ENCODE measurements at regions not wholly inside any gene's neighbourhood (a gene's known extent, or its start where the extent isn't known, plus 50 kb on each side); places are given as distances from the start of the nearest gene placed in this dataset.

- H2AFZ ChIP-seq (ENCODE audit: insufficient read depth, low read depth, low read length, poor library complexity, severe bottlenecking) = no peak overlapping the region
- no peak for ATAC-seq (ENCODE audit: low read depth)
- H3K79me2 ChIP-seq (ENCODE audit: control insufficient read depth, insufficient read depth, low read length) = no peaks in the 10 kb centered on the region
- ChIA-PET POLR2A (no interaction called here), CTCF (no interaction called here)
- TF ChIP-seq CTCF (IDR thresholded peaks at IDR 0.05) (no peak), EZH2 (IDR thresholded peaks at IDR 0.05; ENCODE audit: borderline replicate concordance, insufficient read depth, low read depth, low read length, poor library complexity, severe bottlenecking) (no peak)
- Mint-ChIP-seq H3K9me3 (ENCODE audit: insufficient read depth) (no peaks in the 10 kb centered on the region), H3K4me3 (no peak overlapping the region), H3K4me1 (no peaks in the 10 kb centered on the region), H3K27ac (no peak overlapping the region), H3K27me3 (peaks cover 15% of the 10 kb centered on the region)
- H4K20me1 ChIP-seq (ENCODE audit: control insufficient read depth, insufficient read depth, low read length, poor library complexity, severe bottlenecking) = no peaks in the 10 kb centered on the region
- DNase-seq = no peak
- H3K4me1 ChIP-seq (ENCODE audit: control insufficient read depth in 2 of 2, insufficient read depth in 2 of 2, low read length in 2 of 2) = no peaks in the 10 kb centered on the region
- 86% methylated on average over 5 of the region's 8 CpGs for WGBS (ENCODE audit: insufficient coverage)
- H3K27ac ChIP-seq (ENCODE audit: low read length in 2 of 2) = no peak overlapping the region
- intact Hi-C loops (cut with micrococcal nuclease) = no loop called here
- H3K36me3 ChIP-seq (replicated peaks in 1 of 2; ENCODE audit: control extremely low read depth in 1 of 2, control insufficient read depth in 1 of 2, extremely low read depth in 1 of 2, insufficient read depth in 2 of 2, low read length in 1 of 2) = no peaks in the 10 kb centered on the region
- no peak overlapping the region for H3K4me3 ChIP-seq (ENCODE audit: control extremely low read depth in 1 of 5, extremely low read depth in 1 of 5, insufficient read depth in 1 of 5, low read depth in 2 of 5, low read length in 4 of 5)
- no peak overlapping the region for H3K4me2 ChIP-seq (replicated peaks; ENCODE audit: low read depth, low read length, poor library complexity, severe bottlenecking)
- no peaks in the 10 kb centered on the region for H3K9me3 ChIP-seq (ENCODE audit: control extremely low read depth in 1 of 3, control insufficient read depth in 2 of 3, insufficient read depth in 1 of 3, low read length in 2 of 3)
- peaks cover 0 to 3% (median 0%) of the 10 kb centered on the region in 4 experiments for H3K27me3 ChIP-seq (replicated peaks in 1 of 4; ENCODE audit: control extremely low read depth in 1 of 4, control insufficient read depth in 3 of 4, insufficient read depth in 4 of 4, low read length in 3 of 4)
- no peak overlapping the region for H3K9ac ChIP-seq (ENCODE audit: low read length)
These were observed 82.4 kb downstream of the TTC32 start for GRCh38 chr2:19819097-19820065.

GRCh38 chr2:19818543-19818942 lies 83.2 kb downstream of the TTC32 start:
- Mint-ChIP-seq H3K27ac (no peak overlapping the region), H3K9me3 (ENCODE audit: insufficient read depth) (no peaks in the 10 kb centered on the region), H3K4me3 (no peak overlapping the region), H3K27me3 (peaks cover 8% of the 10 kb centered on the region), H3K4me1 (no peaks in the 10 kb centered on the region)
- no peaks in the 10 kb centered on the region for H3K79me2 ChIP-seq (ENCODE audit: control insufficient read depth, insufficient read depth, low read length)
- no peaks in the 10 kb centered on the region for H4K20me1 ChIP-seq (ENCODE audit: control insufficient read depth, insufficient read depth, low read length, poor library complexity, severe bottlenecking)
- no peak overlapping the region for H3K4me2 ChIP-seq (replicated peaks; ENCODE audit: low read depth, low read length, poor library complexity, severe bottlenecking)
- H3K9ac ChIP-seq (ENCODE audit: low read length) = no peak overlapping the region
- TF ChIP-seq CTCF (IDR thresholded peaks at IDR 0.05) (no peak), EZH2 (IDR thresholded peaks at IDR 0.05; ENCODE audit: borderline replicate concordance, insufficient read depth, low read depth, low read length, poor library complexity, severe bottlenecking) (no peak)
- H2AFZ ChIP-seq (ENCODE audit: insufficient read depth, low read depth, low read length, poor library complexity, severe bottlenecking) = no peak overlapping the region
- intact Hi-C loops (cut with micrococcal nuclease) = no loop called here
- CTCF ChIA-PET = no interaction called here
- no peaks in the 10 kb centered on the region for H3K9me3 ChIP-seq (ENCODE audit: control extremely low read depth in 1 of 3, control insufficient read depth in 2 of 3, insufficient read depth in 1 of 3, low read length in 2 of 3)
- H3K27ac ChIP-seq (ENCODE audit: low read length in 2 of 2) = no peak overlapping the region
- WGBS (ENCODE audit: insufficient coverage) = no CpG with 5 or more reads among the region's 3 CpGs
- no peaks in the 10 kb centered on the region for H3K4me1 ChIP-seq (ENCODE audit: control insufficient read depth in 2 of 2, insufficient read depth in 2 of 2, low read length in 2 of 2)
- ATAC-seq (ENCODE audit: low read depth) = no peak
- DNase-seq = no peak
- peaks cover 0 to 3% (median 0%) of the 10 kb centered on the region in 4 experiments for H3K27me3 ChIP-seq (replicated peaks in 1 of 4; ENCODE audit: control extremely low read depth in 1 of 4, control insufficient read depth in 3 of 4, insufficient read depth in 4 of 4, low read length in 3 of 4)
- H3K36me3 ChIP-seq (replicated peaks in 1 of 2; ENCODE audit: control extremely low read depth in 1 of 2, control insufficient read depth in 1 of 2, extremely low read depth in 1 of 2, insufficient read depth in 2 of 2, low read length in 1 of 2) = no peaks in the 10 kb centered on the region
- H3K4me3 ChIP-seq (ENCODE audit: control extremely low read depth in 1 of 5, extremely low read depth in 1 of 5, insufficient read depth in 1 of 5, low read depth in 2 of 5, low read length in 4 of 5) = no peak overlapping the region
- POLR2A ChIA-PET = no interaction called here

Measured in B cell (primary cell).